GM12892 (cell line): ENCODE measurements at regions not wholly inside any gene's neighbourhood (a gene's known extent, or its start where the extent isn't known, plus 50 kb on each side); places are given as distances from the start of the nearest gene placed in this dataset.

ENCODE experiments used
- DNase-seq: peaks from one replicate; pipeline ENCODE4 v3.0.0; 2011; ENCODE audit not compliant: insufficient read length
- FAIRE-seq: peaks from 2 replicates; lab custom pipeline; 2011; peaks lifted over from hg19 to GRCh38; lab: Jason Lieb, UNC
- POLR2A ChIP-seq: IDR thresholded peaks from 2 replicates; pipeline ENCODE4 v1.6.1; 2011; ENCODE audit warnings: low read depth, low read length, control low read depth
- POLR2AphosphoS5 ChIP-seq: IDR thresholded peaks from 2 replicates; pipeline ENCODE4 v1.6.1; 2011; ENCODE audit warnings: low read depth, low read length, control low read depth
- TAF1 ChIP-seq: IDR thresholded peaks from 2 replicates; pipeline ENCODE4 v1.6.1; 2011; ENCODE audit warnings: low read depth, mild to moderate bottlenecking, control low read depth, low read length, borderline replicate concordance

- DNase-seq (no peak), FAIRE-seq (no peak)
- TF ChIP-seq POLR2A (no peak), TAF1 (no peak), POLR2AphosphoS5 (no peak)
Observed at GRCh38 chr2:146506851-146507250, 1338.0 kb upstream of the ACVR2A start.

- TF ChIP-seq POLR2AphosphoS5, result no peak
- TF ChIP-seq POLR2A, result no peak
- TF ChIP-seq TAF1, result no peak
- no peak for DNase-seq
- no peak for FAIRE-seq
Observed at GRCh38 chr2:146503366-146503765, 1341.5 kb upstream of the ACVR2A start.

GRCh38 chr2:146496248-146496647 is 1348.6 kb upstream of the ACVR2A start:
- DNase-seq, result no peak
- no peak for FAIRE-seq
- TF ChIP-seq POLR2A, result no peak
- no peak for TF ChIP-seq POLR2AphosphoS5
- TF ChIP-seq TAF1, result no peak

DNA sequence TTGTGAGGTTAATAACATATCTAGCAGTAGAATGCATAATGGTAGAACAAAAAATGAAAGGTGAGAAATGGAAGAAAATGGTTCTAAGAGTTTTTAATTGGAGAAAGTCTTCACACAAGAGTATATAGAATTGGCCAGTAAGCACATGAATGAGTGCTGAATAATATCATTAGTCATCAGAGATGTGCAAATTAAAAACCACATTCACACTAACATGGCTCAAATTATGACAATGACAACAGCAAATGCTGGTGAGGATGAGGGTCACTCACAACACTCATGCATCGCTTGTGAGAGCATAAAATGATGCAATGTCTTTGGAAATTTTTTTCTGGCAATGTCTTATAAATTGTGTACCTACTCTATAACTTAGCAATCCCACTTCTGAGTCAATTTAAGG is 1355.4 kb upstream of the ACVR2A start:
- DNase-seq (no peak), FAIRE-seq (no peak)
- TF ChIP-seq POLR2AphosphoS5 (no peak), TAF1 (no peak), POLR2A (no peak)

GRCh38 chr2:146481629-146482028 is 1363.2 kb upstream of the ACVR2A start:
- no peak for DNase-seq
- no peak for FAIRE-seq
- TF ChIP-seq POLR2AphosphoS5 (no peak), TAF1 (no peak), POLR2A (no peak)

DNA sequence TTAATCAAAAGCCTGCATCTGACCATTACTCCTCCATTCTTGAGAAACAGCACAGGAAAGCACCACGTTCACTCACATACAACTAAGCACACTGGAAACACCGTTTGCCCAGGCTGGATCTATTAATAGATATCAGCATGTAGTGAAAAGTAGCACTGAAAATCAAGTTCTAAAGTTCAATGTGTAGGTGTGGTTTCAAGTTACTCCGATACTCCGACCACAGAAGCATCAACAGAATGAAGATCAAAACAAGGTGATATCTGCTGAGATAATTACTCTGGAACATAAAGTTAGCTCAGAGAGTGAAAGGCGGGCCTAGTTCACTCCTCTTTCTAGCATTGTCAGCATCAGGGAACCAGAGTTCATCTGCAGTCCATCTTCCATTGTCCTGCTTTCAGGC is 1367.4 kb upstream of the ACVR2A start:
- FAIRE-seq (no peak), DNase-seq (no peak)
- no peak for TF ChIP-seq TAF1
- no peak for TF ChIP-seq POLR2A
- TF ChIP-seq POLR2AphosphoS5, result no peak

GRCh38 chr2:146468578-146468977 is 1376.3 kb upstream of the ACVR2A start:
- DNase-seq (no peak), FAIRE-seq (no peak)
- TF ChIP-seq POLR2A, result no peak
- TF ChIP-seq POLR2AphosphoS5, result no peak
- no peak for TF ChIP-seq TAF1

- TF ChIP-seq POLR2A (no peak), TAF1 (no peak), POLR2AphosphoS5 (no peak)
- DNase-seq (no peak), FAIRE-seq (no peak)
Observed at GRCh38 chr2:146467425-146467824, 1377.4 kb upstream of the ACVR2A start.

GRCh38 chr2:146465460-146465859 is 1379.4 kb upstream of the ACVR2A start:
- no peak for TF ChIP-seq POLR2A
- no peak for TF ChIP-seq TAF1
- TF ChIP-seq POLR2AphosphoS5, result no peak
- DNase-seq (no peak), FAIRE-seq (no peak)

- DNase-seq (no peak), FAIRE-seq (no peak)
- TF ChIP-seq TAF1, result no peak
- no peak for TF ChIP-seq POLR2AphosphoS5
- TF ChIP-seq POLR2A, result no peak
Observed at GRCh38 chr2:146461068-146461467, 1383.8 kb upstream of the ACVR2A start.

DNA sequence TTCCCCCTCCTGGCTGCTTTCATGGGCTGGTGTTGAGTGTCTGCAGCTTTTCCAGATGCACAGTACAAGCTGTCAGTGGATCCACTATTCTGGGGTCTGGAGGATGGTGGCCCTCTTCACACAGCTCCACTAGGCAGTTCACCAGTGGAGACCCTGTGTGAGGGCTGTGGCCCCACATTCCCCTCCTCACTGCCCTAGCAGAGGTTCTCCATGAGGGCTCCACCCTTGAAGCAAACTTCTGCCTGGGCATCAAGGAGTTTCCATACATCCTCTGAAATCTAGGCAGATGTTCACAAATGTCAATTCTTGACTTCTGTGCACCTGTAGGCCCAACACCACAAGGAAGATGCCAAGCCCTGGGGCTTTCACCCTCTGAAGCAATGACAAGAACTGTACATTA is 1386.2 kb upstream of the ACVR2A start:
- FAIRE-seq (no peak), DNase-seq (no peak)
- no peak for TF ChIP-seq POLR2A
- no peak for TF ChIP-seq TAF1
- TF ChIP-seq POLR2AphosphoS5, result no peak

DNA sequence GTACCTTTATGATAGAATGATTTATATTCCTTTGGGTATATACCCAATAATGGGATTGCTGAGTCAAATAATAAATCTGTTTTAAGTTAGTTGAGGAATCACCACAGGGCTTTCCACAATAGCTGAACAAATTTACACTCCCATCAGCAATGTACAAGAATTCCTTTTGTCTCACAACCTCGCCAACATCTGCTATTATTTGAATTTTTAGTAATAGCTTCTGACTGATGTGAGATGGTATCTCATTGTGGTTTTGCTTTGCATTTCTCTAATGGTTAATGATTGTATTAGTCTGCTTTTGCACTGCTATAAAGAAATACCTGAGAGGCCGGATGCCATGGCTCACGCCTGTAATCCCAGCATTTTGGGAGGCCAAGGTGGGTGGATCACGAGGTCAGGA is 1387.6 kb upstream of the ACVR2A start:
- DNase-seq, result no peak
- no peak for TF ChIP-seq TAF1
- TF ChIP-seq POLR2A, result no peak
- no peak for TF ChIP-seq POLR2AphosphoS5
- no peak for FAIRE-seq

DNA sequence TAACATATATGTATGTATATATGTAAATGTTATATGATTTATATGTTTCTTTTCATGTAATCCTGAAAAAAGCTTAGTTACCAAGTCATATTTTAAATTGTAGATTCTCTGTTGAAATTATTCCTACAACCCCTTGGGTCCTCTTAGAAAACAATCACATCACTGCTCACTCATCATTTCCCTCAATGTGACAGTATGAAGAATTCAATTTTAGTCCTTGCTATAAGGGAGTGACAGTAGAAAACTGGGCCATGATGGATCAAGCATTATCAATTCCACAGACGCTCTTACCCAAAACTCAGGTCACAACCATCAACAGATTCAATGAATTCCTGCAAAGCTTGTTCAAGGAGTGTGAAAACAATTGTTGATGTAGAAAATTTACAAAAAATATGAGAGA is 1389.5 kb upstream of the ACVR2A start:
- no peak for TF ChIP-seq TAF1
- no peak for TF ChIP-seq POLR2A
- TF ChIP-seq POLR2AphosphoS5, result no peak
- FAIRE-seq, result no peak

GRCh38 chr2:146451972-146452371 is 1392.9 kb upstream of the ACVR2A start:
- peak; percentile 5 for FAIRE-seq
- no peak for DNase-seq
- TF ChIP-seq TAF1 (no peak), POLR2A (no peak), POLR2AphosphoS5 (no peak)

More for the DNA sequence above, 1389.5 kb upstream of the ACVR2A start:
- DNase-seq, result no peak

DNA sequence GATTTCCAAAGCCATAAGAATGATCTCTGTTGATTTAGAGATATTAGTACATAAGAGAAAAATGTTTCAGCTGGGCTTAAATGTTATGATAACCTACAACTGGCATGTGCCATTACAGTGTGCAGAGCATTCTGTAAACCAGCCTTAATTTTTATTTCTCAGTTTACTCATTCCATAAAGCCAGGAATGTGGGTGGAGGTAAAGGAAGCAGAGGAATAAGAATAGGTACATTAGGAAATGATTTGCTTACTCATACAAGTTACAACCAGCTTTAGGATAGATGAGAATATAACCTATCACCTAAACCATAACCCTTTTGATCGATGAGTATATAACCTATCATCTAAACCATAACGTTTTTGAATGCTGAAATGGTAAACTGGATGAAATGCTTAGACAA is 1394.7 kb upstream of the ACVR2A start:
- TF ChIP-seq POLR2A, result no peak
- no peak for TF ChIP-seq POLR2AphosphoS5
- TF ChIP-seq TAF1, result no peak
- no peak for FAIRE-seq
- DNase-seq, result no peak
